Progenitor cell of endocrine pancreas (in vitro differentiated cells): ENCODE measurements at regions not wholly inside any gene's neighbourhood (a gene's known extent, or its start where the extent isn't known, plus 50 kb on each side); places are given as distances from the start of the nearest gene placed in this dataset.

Experiments
- DNase-seq: peaks from one replicate; pipeline ENCODE4 v3.0.0; 2021; ENCODE audit warnings: low spot score; ENCODE audit not compliant: unreplicated experiment
- H3K27ac Mint-ChIP-seq: 2 replicates; pipeline ENCODE4 v1.8.0; 2021; ENCODE audit warnings: mild to moderate bottlenecking, moderate library complexity, mixed read lengths
- H3K27me3 Mint-ChIP-seq: 2 replicates; pipeline ENCODE4 v1.8.0; 2021; ENCODE audit warnings: mixed read lengths
- H3K36me3 Mint-ChIP-seq: 2 replicates; pipeline ENCODE4 v1.8.0; 2022; ENCODE audit warnings: mixed read lengths; ENCODE audit not compliant: insufficient read depth
- H3K4me1 Mint-ChIP-seq: 2 replicates; pipeline ENCODE4 v1.8.0; 2021; ENCODE audit warnings: low read depth, mixed read lengths
- H3K4me3 Mint-ChIP-seq: 2 replicates; pipeline ENCODE4 v1.8.0; 2021; ENCODE audit warnings: low read depth, mild to moderate bottlenecking, moderate library complexity, mixed read lengths
- H3K9me3 Mint-ChIP-seq: 2 replicates; pipeline ENCODE4 v1.8.0; 2021; ENCODE audit warnings: low read depth, mixed read lengths
- CTCF ChIP-seq: fragments of 200-600 bp; sonication (generic); IDR thresholded peaks from one replicate; pipeline ENCODE4 v1.5.0; 2021; ENCODE audit warnings: antibody characterized with exemption, mild to moderate bottlenecking; ENCODE audit not compliant: unreplicated experiment

GRCh38 chr5:111932199-111932598 is 175.2 kb upstream of the NREP start:
- Mint-ChIP-seq H3K4me1 (no peaks in the 10 kb centered on the region), H3K4me3 (no peak overlapping the region), H3K9me3 (no peaks in the 10 kb centered on the region), H3K27ac (no peak overlapping the region), H3K36me3 (no peaks in the 10 kb centered on the region), H3K27me3 (no peaks in the 10 kb centered on the region)
- TF ChIP-seq CTCF: no peak
- DNase-seq: no peak

- H3K4me1 Mint-ChIP-seq: no peaks in the 10 kb centered on the region
- no peak overlapping the region for H3K4me3 Mint-ChIP-seq
- H3K27ac Mint-ChIP-seq: no peak overlapping the region
- H3K9me3 Mint-ChIP-seq: no peaks in the 10 kb centered on the region
- no peak for TF ChIP-seq CTCF
- no peaks in the 10 kb centered on the region for H3K36me3 Mint-ChIP-seq
- no peaks in the 10 kb centered on the region for H3K27me3 Mint-ChIP-seq
- no peak for DNase-seq
Observed at GRCh38 chr5:111931655-111932054, 174.7 kb upstream of the NREP start.

GRCh38 chr5:111930905-111931461 is 174.0 kb upstream of the NREP start:
- DNase-seq: no peak
- H3K9me3 Mint-ChIP-seq: no peaks in the 10 kb centered on the region
- H3K4me3 Mint-ChIP-seq: no peak overlapping the region
- H3K27me3 Mint-ChIP-seq: no peaks in the 10 kb centered on the region
- no peak overlapping the region for H3K27ac Mint-ChIP-seq
- H3K4me1 Mint-ChIP-seq: no peaks in the 10 kb centered on the region
- no peaks in the 10 kb centered on the region for H3K36me3 Mint-ChIP-seq
- no peak for TF ChIP-seq CTCF

- Mint-ChIP-seq H3K27me3 (no peaks in the 10 kb centered on the region), H3K36me3 (no peaks in the 10 kb centered on the region), H3K4me3 (no peak overlapping the region), H3K4me1 (no peaks in the 10 kb centered on the region), H3K9me3 (no peaks in the 10 kb centered on the region), H3K27ac (no peak overlapping the region)
- TF ChIP-seq CTCF: no peak
- no peak for DNase-seq
Observed at GRCh38 chr5:111930449-111930848, 173.5 kb upstream of the NREP start.

- no peaks in the 10 kb centered on the region for H3K9me3 Mint-ChIP-seq
- no peak overlapping the region for H3K4me3 Mint-ChIP-seq
- H3K27ac Mint-ChIP-seq: no peak overlapping the region
- H3K4me1 Mint-ChIP-seq: no peaks in the 10 kb centered on the region
- no peak for TF ChIP-seq CTCF
- no peaks in the 10 kb centered on the region for H3K36me3 Mint-ChIP-seq
- no peak for DNase-seq
- no peaks in the 10 kb centered on the region for H3K27me3 Mint-ChIP-seq
Observed at GRCh38 chr5:111929867-111930266, 172.9 kb upstream of the NREP start.
